HUES6 (cell line): ENCODE measurements at regions not wholly inside any gene's neighbourhood (a gene's known extent, or its start where the extent isn't known, plus 50 kb on each side); places are given as distances from the start of the nearest gene placed in this dataset.

Source experiments
- H3K27ac ChIP-seq: 2 replicates; pipeline ENCODE4 v1.7.0; 2013; ENCODE audit warnings: low read depth, mild to moderate bottlenecking, low read length, inconsistent platforms
- H3K27me3 ChIP-seq: 2 replicates; pipeline ENCODE4 v1.6.1; 2013; ENCODE audit warnings: low read length; ENCODE audit not compliant: control insufficient read depth, insufficient read depth
- H3K36me3 ChIP-seq: 2 replicates; pipeline ENCODE4 v1.6.1; 2013; ENCODE audit warnings: low read length; ENCODE audit not compliant: control insufficient read depth, insufficient read depth
- H3K4me1 ChIP-seq: 2 replicates; pipeline ENCODE4 v1.6.1; 2013; ENCODE audit warnings: low read length; ENCODE audit not compliant: control insufficient read depth, insufficient read depth
- H3K4me3 ChIP-seq: 2 replicates; pipeline ENCODE4 v1.5.1; 2013; ENCODE audit warnings: low read depth, low read length
- H3K9ac ChIP-seq: one replicate; pipeline ENCODE4 v1.6.1; 2013; ENCODE audit warnings: mild to moderate bottlenecking, low read length
- H3K9me3 ChIP-seq: 2 replicates; pipeline ENCODE4 v1.6.1; 2013; ENCODE audit warnings: low read depth, low read length; ENCODE audit not compliant: control insufficient read depth, insufficient read depth

DNA sequence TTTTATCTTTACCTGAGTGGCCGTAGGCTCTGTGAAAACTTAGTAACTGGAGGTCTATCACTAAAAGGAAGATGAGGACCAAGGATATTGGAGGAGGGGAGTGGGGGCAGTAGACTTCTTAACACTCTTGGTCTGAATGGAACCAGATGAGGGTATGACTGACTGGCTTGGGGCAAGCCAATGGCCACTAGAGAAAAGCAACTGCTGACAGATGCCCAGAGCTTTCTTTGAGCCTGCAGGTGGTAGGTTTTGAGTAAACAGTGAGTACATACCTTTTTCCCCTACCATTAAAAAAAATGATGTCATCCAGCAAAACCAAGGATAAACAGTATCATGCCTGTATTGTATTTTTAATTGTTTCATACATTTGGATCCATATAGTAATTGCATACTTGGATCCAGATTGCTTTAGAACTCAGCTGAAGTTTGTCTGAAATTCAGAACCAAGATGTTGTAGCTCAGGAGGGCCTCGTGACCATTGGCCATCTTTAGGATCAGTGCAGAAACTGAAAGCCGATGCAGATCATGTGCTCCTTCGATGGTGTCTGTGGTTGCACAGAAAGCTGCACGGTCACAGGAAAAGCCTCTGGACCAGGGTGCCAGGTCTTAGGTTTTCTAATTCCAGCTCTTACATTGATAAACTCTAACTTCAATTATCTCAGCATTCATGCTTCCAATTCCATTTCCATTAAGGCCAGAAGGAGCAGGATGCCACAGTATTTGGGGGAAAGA, 131.0 kb downstream of the PDGFRA start:
- Histone ChIP-seq H3K27me3 (no peaks in the 10 kb centered on the region), H3K36me3 (no peaks in the 10 kb centered on the region), H3K4me1 (peaks cover 8% of the 10 kb centered on the region), H3K9ac (no peak overlapping the region), H3K4me3 (no peak overlapping the region), H3K27ac (no peak overlapping the region), H3K9me3 (no peaks in the 10 kb centered on the region)

DNA sequence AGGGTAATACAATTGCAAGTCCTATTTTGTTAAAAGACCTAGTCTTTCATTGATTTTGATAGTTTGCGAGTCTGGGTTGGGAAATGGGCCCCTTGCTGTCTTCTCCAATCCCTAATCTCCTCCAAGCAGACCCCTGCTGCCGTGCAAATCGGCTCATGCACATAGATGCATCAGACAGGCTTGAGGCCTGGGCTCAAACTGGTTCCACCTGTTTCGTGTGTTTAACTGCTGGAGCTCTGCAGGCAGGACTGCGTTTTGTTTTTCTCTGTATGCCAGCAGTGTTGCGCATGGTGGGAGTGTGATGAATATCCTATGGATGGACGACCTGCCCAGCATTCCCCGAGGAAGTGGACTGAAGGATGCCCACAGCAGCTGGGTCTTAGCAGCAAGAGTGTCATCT, 133.9 kb downstream of the PDGFRA start:
- H3K4me3 ChIP-seq, result no peak overlapping the region
- H3K27ac ChIP-seq, result no peak overlapping the region
- H3K9ac ChIP-seq, result no peak overlapping the region
- H3K36me3 ChIP-seq, result no peaks in the 10 kb centered on the region
- no peaks in the 10 kb centered on the region for H3K9me3 ChIP-seq
- H3K27me3 ChIP-seq, result no peaks in the 10 kb centered on the region
- peaks cover 8% of the 10 kb centered on the region for H3K4me1 ChIP-seq

DNA sequence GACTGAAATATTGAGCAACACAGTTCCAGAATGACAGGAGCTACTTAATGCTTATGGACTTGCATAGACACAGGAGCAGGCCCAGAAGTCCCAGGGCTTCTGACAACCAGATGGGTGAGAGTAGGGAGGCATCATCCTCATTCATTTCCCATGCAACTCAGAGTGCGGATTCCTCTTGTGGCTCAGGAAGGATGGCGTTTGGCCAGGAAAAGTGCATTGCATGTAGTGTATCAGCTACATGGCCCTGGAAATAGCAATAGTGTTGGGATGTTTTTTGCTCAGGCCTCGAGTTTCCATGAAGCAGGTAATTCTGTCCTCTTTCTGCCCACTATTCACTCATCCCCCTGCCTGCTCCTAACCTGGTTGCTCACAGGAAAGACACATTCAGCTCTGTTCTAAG, 136.6 kb downstream of the PDGFRA start:
- no peaks in the 10 kb centered on the region for H3K36me3 ChIP-seq
- no peak overlapping the region for H3K27ac ChIP-seq
- H3K9me3 ChIP-seq, result no peaks in the 10 kb centered on the region
- H3K4me3 ChIP-seq, result no peak overlapping the region
- no peak overlapping the region for H3K9ac ChIP-seq
- H3K27me3 ChIP-seq, result no peaks in the 10 kb centered on the region
- peaks cover 8% of the 10 kb centered on the region for H3K4me1 ChIP-seq

DNA sequence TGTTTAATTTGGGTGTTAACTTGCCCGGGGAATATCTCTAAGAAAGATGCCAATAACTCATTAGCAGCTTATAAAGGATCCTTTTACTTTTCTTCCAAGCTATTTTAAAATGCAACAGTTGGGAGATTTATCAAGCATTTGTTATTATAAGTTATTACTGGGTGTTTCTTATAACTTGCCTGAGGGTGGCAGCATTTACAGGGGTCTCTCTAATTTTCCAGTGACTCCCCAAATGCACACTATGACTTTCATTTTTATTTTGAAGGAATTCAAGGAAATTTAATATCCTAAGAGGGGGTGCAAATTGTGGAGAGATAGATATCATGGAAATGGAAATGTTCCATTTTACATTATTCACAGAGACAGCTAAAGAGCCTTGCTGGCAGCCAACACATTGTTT, 138.0 kb downstream of the PDGFRA start:
- Histone ChIP-seq H3K27ac (no peak overlapping the region), H3K4me1 (peaks cover 8% of the 10 kb centered on the region), H3K4me3 (no peak overlapping the region), H3K9ac (no peak overlapping the region), H3K27me3 (no peaks in the 10 kb centered on the region), H3K36me3 (no peaks in the 10 kb centered on the region), H3K9me3 (no peaks in the 10 kb centered on the region)

DNA sequence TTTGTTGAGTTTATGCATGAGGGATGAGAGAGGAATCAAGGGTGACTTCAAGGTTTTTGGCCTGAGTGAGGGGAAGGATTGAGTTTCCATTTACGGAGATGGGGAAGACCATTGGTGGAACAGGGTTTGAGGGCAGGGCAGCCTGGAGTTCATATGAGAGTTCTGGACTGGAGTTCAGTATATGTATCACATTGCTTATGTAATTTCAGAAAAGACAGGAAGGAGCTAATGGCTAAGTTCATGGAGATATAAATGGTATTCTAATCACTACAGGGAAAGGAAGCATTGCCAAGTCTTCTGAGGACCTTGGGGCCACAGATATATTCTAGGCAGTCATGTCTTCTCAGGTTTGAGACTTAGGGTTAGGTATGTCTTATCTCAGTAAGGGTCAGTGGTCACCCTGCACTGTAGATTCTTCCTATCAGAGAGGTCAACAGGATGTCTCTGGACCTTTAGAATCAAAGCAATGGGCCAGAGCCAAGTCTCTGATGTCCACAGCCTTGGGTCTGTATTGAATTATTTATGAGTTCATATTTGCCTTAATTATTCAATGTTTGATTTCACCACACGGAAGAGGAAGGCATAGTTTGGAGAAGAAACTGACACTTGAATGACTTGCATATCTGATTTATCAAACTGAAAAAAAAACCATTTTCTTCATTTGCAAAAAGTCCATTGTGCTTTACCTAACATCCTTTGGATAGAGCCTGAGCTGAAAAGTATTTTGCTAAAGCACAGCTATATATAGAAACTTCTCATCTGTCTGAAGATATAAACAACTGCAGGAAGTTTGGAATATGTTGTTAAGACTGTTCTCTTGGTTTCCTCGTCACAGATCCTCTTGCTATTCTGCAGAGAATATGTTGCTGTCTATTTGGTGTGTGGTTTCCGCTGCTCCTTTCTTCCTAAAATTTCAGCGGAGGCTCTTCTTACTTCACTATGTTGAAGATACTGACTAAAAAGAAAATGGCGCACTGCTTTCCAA, 139.5 kb downstream of the PDGFRA start:
- Histone ChIP-seq H3K9me3 (no peaks in the 10 kb centered on the region), H3K9ac (no peak overlapping the region), H3K36me3 (no peaks in the 10 kb centered on the region), H3K4me3 (no peak overlapping the region), H3K4me1 (no peaks in the 10 kb centered on the region), H3K27ac (no peak overlapping the region), H3K27me3 (no peaks in the 10 kb centered on the region)

DNA sequence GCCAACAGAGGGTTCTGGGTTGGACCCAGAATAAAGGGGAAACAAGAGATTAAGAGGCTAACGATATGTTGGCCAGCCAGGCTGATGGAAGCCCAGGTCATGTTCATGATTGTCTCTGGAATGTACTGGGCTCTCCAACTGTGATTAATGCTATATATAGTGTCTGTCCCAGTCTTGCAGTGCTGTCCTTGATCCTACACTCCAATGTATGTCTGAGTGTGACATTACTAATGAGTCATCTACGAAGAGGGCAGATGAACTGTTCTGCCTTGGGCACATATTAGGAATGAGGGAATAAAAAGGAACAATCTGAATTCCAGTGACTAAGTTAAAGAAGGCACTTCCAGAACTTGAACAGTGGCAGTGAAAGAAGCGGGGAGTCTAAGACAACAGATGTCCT, 142.1 kb downstream of the PDGFRA start:
- Histone ChIP-seq H3K4me1 (no peaks in the 10 kb centered on the region), H3K4me3 (no peak overlapping the region), H3K27me3 (no peaks in the 10 kb centered on the region), H3K9ac (no peak overlapping the region), H3K36me3 (no peaks in the 10 kb centered on the region), H3K9me3 (no peaks in the 10 kb centered on the region), H3K27ac (no peak overlapping the region)

DNA sequence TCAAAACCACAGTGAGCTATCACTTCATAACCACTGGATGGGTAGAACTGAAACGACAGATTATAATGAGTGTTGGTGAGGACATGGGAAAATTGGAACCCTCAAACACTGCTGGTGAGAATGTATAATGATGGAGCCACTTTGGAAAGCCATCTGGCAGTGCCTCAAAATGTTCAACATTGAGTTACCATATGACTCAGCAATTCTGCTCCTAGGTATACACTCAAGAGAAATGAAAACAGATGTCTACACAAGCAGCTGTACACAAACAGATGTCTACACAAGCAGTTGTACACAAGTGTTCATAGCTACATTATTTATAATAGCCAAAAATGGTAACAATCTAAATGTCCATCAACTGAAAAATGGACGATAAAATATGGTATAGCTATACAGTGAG, 143.9 kb downstream of the PDGFRA start:
- no peaks in the 10 kb centered on the region for H3K4me1 ChIP-seq
- no peaks in the 10 kb centered on the region for H3K36me3 ChIP-seq

DNA sequence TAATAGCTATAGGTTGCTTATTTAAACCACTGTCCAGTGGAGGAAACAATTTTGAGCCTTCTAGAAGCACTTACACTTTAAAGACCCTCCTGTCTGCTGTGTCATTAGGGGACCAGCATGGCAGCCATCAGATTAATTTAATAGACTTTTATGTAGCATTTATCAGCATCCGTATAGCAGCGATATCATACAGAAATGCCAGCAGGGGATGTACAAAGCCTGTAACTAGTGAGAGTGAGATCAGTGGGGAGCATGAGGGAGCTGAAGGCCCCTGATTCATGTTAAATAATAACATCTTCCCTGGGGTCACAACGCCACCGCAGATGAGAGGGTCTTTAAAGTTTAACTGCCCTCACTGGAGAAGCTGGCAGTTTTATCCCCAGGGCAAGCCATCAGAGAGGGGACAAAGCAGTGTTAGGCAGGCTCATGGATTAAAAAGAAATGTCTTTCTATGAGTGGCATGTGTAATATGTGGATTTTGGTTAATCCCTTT, 144.7 kb downstream of the PDGFRA start:
- H3K9ac ChIP-seq, result no peak overlapping the region
- H3K4me1 ChIP-seq, result no peaks in the 10 kb centered on the region
- no peaks in the 10 kb centered on the region for H3K27me3 ChIP-seq

More for the DNA sequence above, 143.9 kb downstream of the PDGFRA start:
- no peaks in the 10 kb centered on the region for H3K27me3 ChIP-seq
- H3K4me3 ChIP-seq, result no peak overlapping the region
- H3K9ac ChIP-seq, result no peak overlapping the region
- H3K27ac ChIP-seq, result no peak overlapping the region
- no peaks in the 10 kb centered on the region for H3K9me3 ChIP-seq

DNA sequence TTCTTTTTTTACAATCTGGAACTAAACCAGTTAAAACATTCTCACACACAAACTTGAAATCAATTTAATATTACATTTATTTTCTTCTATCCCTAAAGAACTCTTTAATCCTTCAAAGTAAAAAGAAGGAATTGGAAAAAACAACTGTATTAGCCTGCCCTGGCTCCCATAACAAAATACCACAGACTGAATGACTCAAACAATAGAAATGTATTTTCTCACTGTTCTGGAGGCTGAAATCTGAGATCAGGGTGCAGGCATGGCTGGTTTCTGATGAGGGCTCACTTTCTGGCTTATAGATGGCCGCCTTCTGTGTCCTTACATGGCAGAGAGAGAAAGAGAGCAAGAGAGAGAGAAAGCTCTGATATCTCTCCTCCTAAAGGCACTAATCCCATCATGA, 149.4 kb downstream of the PDGFRA start:
- Histone ChIP-seq H3K9me3 (peaks cover 3% of the 10 kb centered on the region; the same call in 1 of the 2 replicates), H3K27ac (no peak overlapping the region)

More for the DNA sequence above, 144.7 kb downstream of the PDGFRA start:
- H3K9me3 ChIP-seq, result peaks cover 1% of the 10 kb centered on the region; the same call in 1 of the 2 replicates
- H3K27ac ChIP-seq, result no peak overlapping the region
- H3K36me3 ChIP-seq, result no peaks in the 10 kb centered on the region
- no peak overlapping the region for H3K4me3 ChIP-seq

DNA sequence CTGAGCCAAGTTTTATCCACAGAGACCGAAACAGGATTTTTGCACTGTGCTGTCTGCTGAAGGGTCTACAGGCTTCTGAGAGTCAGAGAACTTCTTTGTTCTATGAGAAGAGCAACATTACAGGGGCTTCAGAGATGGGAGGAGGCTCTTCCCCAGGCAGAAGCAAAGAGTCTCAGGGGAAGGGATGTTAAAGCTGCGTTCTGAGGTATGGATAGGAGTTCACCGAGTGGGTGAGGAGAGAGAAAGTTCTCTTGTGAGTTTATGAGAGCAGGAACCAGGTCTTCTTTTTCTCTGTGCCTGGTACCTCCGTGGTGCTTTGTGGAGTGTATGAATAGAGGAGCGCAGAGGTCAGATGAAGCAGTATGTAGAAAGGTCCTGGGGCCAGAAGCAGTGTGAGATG, 155.1 kb downstream of the PDGFRA start:
- no peak overlapping the region for H3K9ac ChIP-seq
- H3K36me3 ChIP-seq, result no peaks in the 10 kb centered on the region
- H3K27me3 ChIP-seq, result no peaks in the 10 kb centered on the region
- H3K9me3 ChIP-seq, result no peaks in the 10 kb centered on the region
- H3K27ac ChIP-seq, result no peak overlapping the region
- H3K4me1 ChIP-seq, result no peaks in the 10 kb centered on the region
- H3K4me3 ChIP-seq, result no peak overlapping the region

More for the DNA sequence above, 149.4 kb downstream of the PDGFRA start:
- Histone ChIP-seq H3K36me3 (no peaks in the 10 kb centered on the region), H3K4me3 (no peak overlapping the region), H3K27me3 (no peaks in the 10 kb centered on the region), H3K9ac (no peak overlapping the region), H3K4me1 (no peaks in the 10 kb centered on the region)

DNA sequence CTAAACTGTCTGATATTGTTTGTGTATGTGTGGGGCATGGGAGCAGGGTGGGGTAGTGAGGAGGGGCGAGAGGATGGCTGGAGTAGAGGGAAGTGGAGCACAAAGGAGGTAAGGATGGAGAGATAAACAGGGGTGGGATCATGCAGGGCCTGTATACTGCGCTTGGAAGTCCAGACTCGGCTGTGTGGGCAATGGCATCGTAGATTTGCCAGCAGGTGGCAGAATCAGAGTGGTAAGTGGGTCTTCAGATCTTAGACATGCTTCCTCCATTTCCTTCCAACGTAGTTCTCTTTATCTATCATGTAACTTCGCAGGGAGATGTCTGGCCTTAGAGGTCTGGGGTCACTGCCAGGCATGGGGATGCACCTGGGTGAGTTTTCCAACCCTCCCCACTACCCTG, 155.5 kb downstream of the PDGFRA start:
- Histone ChIP-seq H3K4me3 (no peak overlapping the region), H3K27me3 (no peaks in the 10 kb centered on the region), H3K4me1 (no peaks in the 10 kb centered on the region), H3K27ac (no peak overlapping the region), H3K36me3 (no peaks in the 10 kb centered on the region), H3K9me3 (no peaks in the 10 kb centered on the region), H3K9ac (no peak overlapping the region)
